IMR-90 (cell line): ENCODE measurements at regions not wholly inside any gene's neighbourhood (a gene's known extent, or its start where the extent isn't known, plus 50 kb on each side); places are given as distances from the start of the nearest gene placed in this dataset.
"Not testable (repeated sequence)": the region's sequence is repeated elsewhere in the genome, so short reads cannot be mapped to it uniquely, and the experiment has no call there.

Experiments used
- BHLHE40 ChIP-seq: fragments of 150-350 bp; IDR thresholded peaks from 2 replicates; pipeline ENCODE4 v1.6.1; 2016; ENCODE audit warnings: mild to moderate bottlenecking, low read depth, low read length
- CEBPB ChIP-seq: IDR thresholded peaks from 2 replicates; pipeline ENCODE4 v1.6.1; 2012; ENCODE audit warnings: low read depth, low read length, improper control_type of control experiment
- POLR2A ChIP-seq: IDR thresholded peaks from 2 replicates; pipeline ENCODE4 v1.6.1; 2012; ENCODE audit warnings: mild to moderate bottlenecking, low read depth, low read length
- RFX5 ChIP-seq: IDR thresholded peaks from 2 replicates; pipeline ENCODE4 v1.8.0; 2012; ENCODE audit warnings: low read depth, mild to moderate bottlenecking, low read length, moderate library complexity
- TF ChIP-seq, protein P1 (sequence below): conservative IDR thresholded peaks from 2 replicates; pipeline ENCODE4 v1.5.1; 2012; ENCODE audit warnings: mild to moderate bottlenecking, low read depth, low read length, improper control_type of control experiment
- TF ChIP-seq, protein P2 (sequence below): fragments of 150-350 bp; IDR thresholded peaks from 2 replicates; pipeline ENCODE4 v1.6.1; 2016; ENCODE audit warnings: low read depth, mild to moderate bottlenecking, low read length, moderate library complexity, borderline replicate concordance

- not testable (repeated sequence) for TF ChIP-seq POLR2A, RFX5, CEBPB, BHLHE40
- TF ChIP-seq, protein P1, sequence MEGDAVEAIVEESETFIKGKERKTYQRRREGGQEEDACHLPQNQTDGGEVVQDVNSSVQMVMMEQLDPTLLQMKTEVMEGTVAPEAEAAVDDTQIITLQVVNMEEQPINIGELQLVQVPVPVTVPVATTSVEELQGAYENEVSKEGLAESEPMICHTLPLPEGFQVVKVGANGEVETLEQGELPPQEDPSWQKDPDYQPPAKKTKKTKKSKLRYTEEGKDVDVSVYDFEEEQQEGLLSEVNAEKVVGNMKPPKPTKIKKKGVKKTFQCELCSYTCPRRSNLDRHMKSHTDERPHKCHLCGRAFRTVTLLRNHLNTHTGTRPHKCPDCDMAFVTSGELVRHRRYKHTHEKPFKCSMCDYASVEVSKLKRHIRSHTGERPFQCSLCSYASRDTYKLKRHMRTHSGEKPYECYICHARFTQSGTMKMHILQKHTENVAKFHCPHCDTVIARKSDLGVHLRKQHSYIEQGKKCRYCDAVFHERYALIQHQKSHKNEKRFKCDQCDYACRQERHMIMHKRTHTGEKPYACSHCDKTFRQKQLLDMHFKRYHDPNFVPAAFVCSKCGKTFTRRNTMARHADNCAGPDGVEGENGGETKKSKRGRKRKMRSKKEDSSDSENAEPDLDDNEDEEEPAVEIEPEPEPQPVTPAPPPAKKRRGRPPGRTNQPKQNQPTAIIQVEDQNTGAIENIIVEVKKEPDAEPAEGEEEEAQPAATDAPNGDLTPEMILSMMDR = not testable (repeated sequence)
- TF ChIP-seq, protein P2, sequence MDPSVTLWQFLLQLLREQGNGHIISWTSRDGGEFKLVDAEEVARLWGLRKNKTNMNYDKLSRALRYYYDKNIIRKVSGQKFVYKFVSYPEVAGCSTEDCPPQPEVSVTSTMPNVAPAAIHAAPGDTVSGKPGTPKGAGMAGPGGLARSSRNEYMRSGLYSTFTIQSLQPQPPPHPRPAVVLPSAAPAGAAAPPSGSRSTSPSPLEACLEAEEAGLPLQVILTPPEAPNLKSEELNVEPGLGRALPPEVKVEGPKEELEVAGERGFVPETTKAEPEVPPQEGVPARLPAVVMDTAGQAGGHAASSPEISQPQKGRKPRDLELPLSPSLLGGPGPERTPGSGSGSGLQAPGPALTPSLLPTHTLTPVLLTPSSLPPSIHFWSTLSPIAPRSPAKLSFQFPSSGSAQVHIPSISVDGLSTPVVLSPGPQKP = not testable (repeated sequence)
Observed at GRCh38 chr3:10695186-10695585, 120.8 kb upstream of the SLC6A11 start.
